ENCODE measurements at regions not wholly inside any gene's neighbourhood (a gene's known extent, or its start where the extent isn't known, plus 50 kb on each side); places are given as distances from the start of the nearest gene placed in this dataset.

- Histone ChIP-seq H3K4me3 (replicated peaks; ENCODE audit: insufficient read depth, low read length) (no peak overlapping the region), H3K27ac (replicated peaks) (no peak overlapping the region), H3K27me3 (ENCODE audit: insufficient read depth, poor library complexity, severe bottlenecking) (no peaks in the 10 kb centered on the region)
- no peak for TF ChIP-seq REST (IDR thresholded peaks at IDR 0.05; ENCODE audit: insufficient replicate concordance, low read depth)
- TF ChIP-seq POLR2AphosphoS5 (IDR thresholded peaks at IDR 0.05; ENCODE audit: low read depth): no peak
- TF ChIP-seq GABPA (IDR thresholded peaks at IDR 0.05; ENCODE audit: low read depth): no peak
- TF ChIP-seq SPI1 (IDR thresholded peaks at IDR 0.05; ENCODE audit: borderline replicate concordance, low read depth): no peak
- TF ChIP-seq, protein P1, sequence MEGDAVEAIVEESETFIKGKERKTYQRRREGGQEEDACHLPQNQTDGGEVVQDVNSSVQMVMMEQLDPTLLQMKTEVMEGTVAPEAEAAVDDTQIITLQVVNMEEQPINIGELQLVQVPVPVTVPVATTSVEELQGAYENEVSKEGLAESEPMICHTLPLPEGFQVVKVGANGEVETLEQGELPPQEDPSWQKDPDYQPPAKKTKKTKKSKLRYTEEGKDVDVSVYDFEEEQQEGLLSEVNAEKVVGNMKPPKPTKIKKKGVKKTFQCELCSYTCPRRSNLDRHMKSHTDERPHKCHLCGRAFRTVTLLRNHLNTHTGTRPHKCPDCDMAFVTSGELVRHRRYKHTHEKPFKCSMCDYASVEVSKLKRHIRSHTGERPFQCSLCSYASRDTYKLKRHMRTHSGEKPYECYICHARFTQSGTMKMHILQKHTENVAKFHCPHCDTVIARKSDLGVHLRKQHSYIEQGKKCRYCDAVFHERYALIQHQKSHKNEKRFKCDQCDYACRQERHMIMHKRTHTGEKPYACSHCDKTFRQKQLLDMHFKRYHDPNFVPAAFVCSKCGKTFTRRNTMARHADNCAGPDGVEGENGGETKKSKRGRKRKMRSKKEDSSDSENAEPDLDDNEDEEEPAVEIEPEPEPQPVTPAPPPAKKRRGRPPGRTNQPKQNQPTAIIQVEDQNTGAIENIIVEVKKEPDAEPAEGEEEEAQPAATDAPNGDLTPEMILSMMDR (IDR thresholded peaks at IDR 0.05; ENCODE audit: insufficient read depth, low read length): no peak
- no peak for DNase-seq (ENCODE audit: low read depth in 1 of 2, low spot score in 1 of 2)
These were observed 115.4 kb downstream of the TENT5A start for GRCh38 chr6:81636930-81637568.

DNA sequence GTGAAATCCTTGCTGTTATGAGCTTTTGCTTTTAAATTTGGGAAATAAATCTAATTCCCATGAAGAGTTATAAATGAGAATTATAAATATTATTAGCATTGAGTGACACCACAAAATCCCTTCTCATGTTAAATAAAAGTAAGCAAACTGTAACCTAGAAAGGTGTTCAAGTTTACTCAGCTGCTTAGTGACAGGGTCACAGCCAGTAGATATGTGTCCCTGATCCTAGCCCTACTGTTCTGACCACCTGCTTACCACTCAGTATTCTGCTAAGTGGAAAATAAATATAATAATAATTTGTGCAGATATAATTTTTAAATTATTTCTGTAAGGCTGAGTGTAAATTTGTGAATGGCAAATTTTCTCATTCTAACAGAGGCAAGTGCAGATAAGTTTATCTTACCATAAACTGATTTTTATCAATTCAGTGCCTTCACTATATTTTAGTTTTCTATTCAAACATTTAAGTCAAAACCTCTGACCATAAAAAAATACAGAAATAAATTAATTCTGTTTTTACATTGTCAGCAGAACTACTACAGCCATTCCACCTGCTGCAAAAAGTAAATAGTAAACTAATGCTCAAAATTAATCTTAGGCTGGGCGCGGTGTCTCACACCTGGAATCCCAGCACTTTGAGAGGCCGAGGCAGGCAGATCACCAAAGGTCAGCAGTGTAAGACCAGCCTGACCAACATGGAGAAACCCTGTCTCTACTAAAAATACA, 118.2 kb downstream of the TENT5A start:
- H3K4me3 ChIP-seq (replicated peaks; ENCODE audit: insufficient read depth, low read length): no peak overlapping the region
- TF ChIP-seq REST (IDR thresholded peaks at IDR 0.05; ENCODE audit: insufficient replicate concordance, low read depth) (no peak), POLR2AphosphoS5 (IDR thresholded peaks at IDR 0.05; ENCODE audit: low read depth) (no peak), SPI1 (IDR thresholded peaks at IDR 0.05; ENCODE audit: borderline replicate concordance, low read depth) (no peak), GABPA (IDR thresholded peaks at IDR 0.05; ENCODE audit: low read depth) (no peak)
- TF ChIP-seq, protein P1 (IDR thresholded peaks at IDR 0.05; ENCODE audit: insufficient read depth, low read length): no peak
- DNase-seq (ENCODE audit: low read depth in 1 of 2, low spot score in 1 of 2): no peak
- H3K27ac ChIP-seq (replicated peaks): no peak overlapping the region
- no peaks in the 10 kb centered on the region for H3K27me3 ChIP-seq (ENCODE audit: insufficient read depth, poor library complexity, severe bottlenecking)

DNA sequence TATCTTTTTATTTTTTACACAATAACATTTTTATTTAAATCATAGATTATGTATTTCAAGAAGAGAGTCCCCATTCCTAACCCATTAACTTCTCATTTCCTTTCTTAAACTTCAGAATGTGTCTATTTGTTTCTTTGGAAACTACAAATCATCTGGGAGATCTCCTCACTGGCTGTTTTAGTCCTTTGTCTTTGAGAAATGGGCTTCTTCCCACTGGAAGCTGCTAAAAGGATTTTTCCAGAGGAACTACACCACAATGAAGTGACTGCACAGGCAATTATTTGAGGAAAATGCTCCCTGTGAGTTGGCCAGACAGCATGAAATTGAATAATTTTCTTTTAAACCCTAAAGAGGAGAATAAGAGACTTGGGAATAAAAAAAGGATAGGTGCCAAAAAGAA, 119.1 kb downstream of the TENT5A start:
- Histone ChIP-seq H3K4me3 (replicated peaks; ENCODE audit: insufficient read depth, low read length) (no peak overlapping the region), H3K27me3 (ENCODE audit: insufficient read depth, poor library complexity, severe bottlenecking) (no peaks in the 10 kb centered on the region), H3K27ac (replicated peaks) (no peak overlapping the region)
- TF ChIP-seq GABPA (IDR thresholded peaks at IDR 0.05; ENCODE audit: low read depth): no peak
- TF ChIP-seq REST (IDR thresholded peaks at IDR 0.05; ENCODE audit: insufficient replicate concordance, low read depth): no peak
- TF ChIP-seq, protein P1 (IDR thresholded peaks at IDR 0.05; ENCODE audit: insufficient read depth, low read length): no peak
- TF ChIP-seq SPI1 (IDR thresholded peaks at IDR 0.05; ENCODE audit: borderline replicate concordance, low read depth): no peak
- no peak for TF ChIP-seq POLR2AphosphoS5 (IDR thresholded peaks at IDR 0.05; ENCODE audit: low read depth)
- DNase-seq (ENCODE audit: low read depth in 1 of 2, low spot score in 1 of 2): no peak

Data from HL-60 (cell line).